CD14-positive monocyte (primary cell): ENCODE measurements at regions not wholly inside any gene's neighbourhood (a gene's known extent, or its start where the extent isn't known, plus 50 kb on each side); places are given as distances from the start of the nearest gene placed in this dataset.

Source experiments
- DNase-seq, 3 donors: peaks; one replicate each; pipeline ENCODE4 v3.0.0-alpha.2; 2011 to 2022
- H2AFZ ChIP-seq: 2 replicates; pipeline ENCODE4 v1.6.0; 2012; ENCODE audit warnings: mild to moderate bottlenecking, low read depth, low read length, inconsistent platforms; ENCODE audit not compliant: insufficient read depth, poor library complexity, severe bottlenecking
- H3K27ac ChIP-seq, 2 donors: 1 replicate in 1 of 2; 2 replicates in 1 of 2; pipeline ENCODE4 v1.5.1; 2012 to 2013; ENCODE audit warnings: low read length in 2 of 2, control low read depth in 1 of 2, inconsistent platforms in 1 of 2, low read depth in 1 of 2, mild to moderate bottlenecking in 1 of 2
- H3K27me3 ChIP-seq, 2 donors: one replicate each; pipeline versions ENCODE4 v1.6.0 to v1.6.1; 2011 to 2013; ENCODE audit warnings: low read length in 2 of 2; ENCODE audit not compliant: control insufficient read depth in 2 of 2, insufficient read depth in 2 of 2
- H3K36me3 ChIP-seq, 2 donors: replicated peaks in 1 of 2; 1 replicate in 1 of 2; 2 replicates in 1 of 2; pipeline versions ENCODE4 v1.5.1 to v1.6.1; 2012 to 2013; ENCODE audit warnings: low read length in 2 of 2, control low read depth in 1 of 2, inconsistent platforms in 1 of 2, mild to moderate bottlenecking in 1 of 2; ENCODE audit not compliant: insufficient read depth in 2 of 2, control insufficient read depth in 1 of 2
- H3K4me1 ChIP-seq, 2 donors: 1 replicate in 1 of 2; 2 replicates in 1 of 2; pipeline versions ENCODE4 v1.5.1 to v1.6.1; 2012 to 2013; ENCODE audit warnings: low read length in 2 of 2, control low read depth in 1 of 2, inconsistent platforms in 1 of 2, mild to moderate bottlenecking in 1 of 2, moderate library complexity in 1 of 2; ENCODE audit not compliant: insufficient read depth in 2 of 2, control insufficient read depth in 1 of 2
- H3K4me2 ChIP-seq: replicated peaks from 2 replicates; pipeline ENCODE3; 2012; ENCODE audit warnings: low read length, moderate library complexity, mild to moderate bottlenecking; ENCODE audit not compliant: poor library complexity, severe bottlenecking; ENCODE audit errors: extremely low read depth
- H3K4me3 ChIP-seq, 3 experiments: fragments of 200-600 bp in 1 of 3; sonication (generic) in 1 of 3; replicated peaks in 1 of 3; 1 replicate in 2 of 3; 2 replicates in 1 of 3; pipeline ENCODE4 v1.5.1; 2011 to 2013; ENCODE audit warnings: low read length in 3 of 3, mild to moderate bottlenecking in 3 of 3, control low read depth in 2 of 3, low read depth in 2 of 3, inconsistent platforms in 1 of 3, moderate library complexity in 1 of 3
- H3K79me2 ChIP-seq: 2 replicates; pipeline ENCODE4 v1.6.0; 2012; ENCODE audit warnings: mild to moderate bottlenecking, control low read depth, inconsistent platforms, low read length, moderate library complexity; ENCODE audit not compliant: insufficient read depth
- H3K9ac ChIP-seq: 2 replicates; pipeline ENCODE4 v1.6.0; 2017; ENCODE audit warnings: low read length, mild to moderate bottlenecking; ENCODE audit not compliant: insufficient read depth, poor library complexity, severe bottlenecking
- H3K9me3 ChIP-seq, 2 donors: replicated peaks in 1 of 2; 1 replicate in 1 of 2; 2 replicates in 1 of 2; pipeline versions ENCODE4 v1.5.1 to v1.6.1; 2012 to 2013; ENCODE audit warnings: low read length in 2 of 2, control low read depth in 1 of 2; ENCODE audit not compliant: control insufficient read depth in 1 of 2, insufficient read depth in 1 of 2
- H4K20me1 ChIP-seq: 2 replicates; pipeline ENCODE4 v1.6.0; 2012; ENCODE audit warnings: mild to moderate bottlenecking, low read length, control low read depth, moderate library complexity; ENCODE audit not compliant: insufficient read depth
- H3K27ac Mint-ChIP-seq, 7 donors: one replicate each; pipeline ENCODE4 v1.8.0; 2020; ENCODE audit warnings: mild to moderate bottlenecking in 7 of 7, mixed read lengths in 7 of 7, moderate library complexity in 6 of 7, inconsistent platforms in 2 of 7
- H3K27me3 Mint-ChIP-seq, 3 donors: one replicate each; pipeline ENCODE4 v1.8.0; 2021 to 2022; ENCODE audit warnings: low read depth in 3 of 3, mild to moderate bottlenecking in 3 of 3, mixed read lengths in 3 of 3, moderate library complexity in 3 of 3, inconsistent platforms in 1 of 3
- H3K36me3 Mint-ChIP-seq, 2 donors: one replicate each; pipeline ENCODE4 v1.8.0; 2020; ENCODE audit warnings: mixed read lengths in 2 of 2, inconsistent platforms in 1 of 2, mild to moderate bottlenecking in 1 of 2
- H3K4me1 Mint-ChIP-seq: one replicate; pipeline ENCODE4 v1.8.0; 2020; ENCODE audit warnings: mild to moderate bottlenecking, mixed read lengths
- H3K4me3 Mint-ChIP-seq, 2 donors: one replicate each; pipeline ENCODE4 v1.8.0; 2020; ENCODE audit warnings: mild to moderate bottlenecking in 2 of 2, mixed read lengths in 2 of 2, moderate library complexity in 1 of 2
- H3K9me3 Mint-ChIP-seq, 7 donors: one replicate each; pipeline ENCODE4 v1.8.0; 2020 to 2022; ENCODE audit warnings: mixed read lengths in 7 of 7, mild to moderate bottlenecking in 6 of 7, moderate library complexity in 6 of 7, inconsistent platforms in 2 of 7
- WGBS: methylation state at CpG from one replicate; pipeline ENCODE4 v1.1.5; 2013; ENCODE audit warnings: missing lambda C conversion rate; ENCODE audit not compliant: insufficient coverage; 5-methylcytosine and 5-hydroxymethylcytosine counted together
- intact Hi-C, 2 donors: fragments of 100-400 bp; cut with micrococcal nuclease; formaldehyde crosslinking; loops; one replicate each; pipeline versions ENCODE4 v1.15.0 to v1.15.1; 2023
- TF ChIP-seq, protein P1 (sequence below): fragments of 200-600 bp; IDR thresholded peaks from one replicate; pipeline ENCODE4 v1.8.0; 2022; ENCODE audit warnings: antibody characterized with exemption, mild to moderate bottlenecking

DNA sequence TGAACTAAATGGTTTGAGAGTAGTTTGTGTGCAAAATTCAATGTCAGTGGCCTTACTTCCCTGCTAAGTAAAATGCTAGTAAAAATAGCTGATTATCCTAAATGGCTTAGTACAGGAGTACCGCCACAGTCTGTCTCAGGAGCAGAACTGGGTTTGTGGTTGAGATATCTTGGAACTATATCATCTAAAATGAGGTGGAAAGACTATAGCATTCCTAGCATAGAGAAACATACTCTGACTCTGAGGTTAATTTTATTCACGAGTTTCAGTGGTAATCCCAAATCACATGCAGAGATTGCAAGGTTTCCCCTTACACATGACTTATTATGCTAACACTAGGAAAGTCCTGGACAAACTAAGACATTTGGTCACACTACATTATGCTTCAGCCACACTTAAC, 70.4 kb downstream of the OR13H1 start:
- Mint-ChIP-seq H3K4me1 (no peaks in the 10 kb centered on the region), H3K27ac (no peak overlapping the region), H3K9me3 (peaks cover 0 to 6% (median 0%) of the 10 kb centered on the region in 7 donors), H3K27me3 (peaks cover 0 to 13% (median 2%) of the 10 kb centered on the region in 3 donors), H3K4me3 (no peak overlapping the region), H3K36me3 (no peaks in the 10 kb centered on the region)
- H2AFZ ChIP-seq, result no peak overlapping the region
- DNase-seq, result no peak
- no peak overlapping the region for H3K4me3 ChIP-seq
- no peak overlapping the region for H3K9ac ChIP-seq
- TF ChIP-seq, protein P1, sequence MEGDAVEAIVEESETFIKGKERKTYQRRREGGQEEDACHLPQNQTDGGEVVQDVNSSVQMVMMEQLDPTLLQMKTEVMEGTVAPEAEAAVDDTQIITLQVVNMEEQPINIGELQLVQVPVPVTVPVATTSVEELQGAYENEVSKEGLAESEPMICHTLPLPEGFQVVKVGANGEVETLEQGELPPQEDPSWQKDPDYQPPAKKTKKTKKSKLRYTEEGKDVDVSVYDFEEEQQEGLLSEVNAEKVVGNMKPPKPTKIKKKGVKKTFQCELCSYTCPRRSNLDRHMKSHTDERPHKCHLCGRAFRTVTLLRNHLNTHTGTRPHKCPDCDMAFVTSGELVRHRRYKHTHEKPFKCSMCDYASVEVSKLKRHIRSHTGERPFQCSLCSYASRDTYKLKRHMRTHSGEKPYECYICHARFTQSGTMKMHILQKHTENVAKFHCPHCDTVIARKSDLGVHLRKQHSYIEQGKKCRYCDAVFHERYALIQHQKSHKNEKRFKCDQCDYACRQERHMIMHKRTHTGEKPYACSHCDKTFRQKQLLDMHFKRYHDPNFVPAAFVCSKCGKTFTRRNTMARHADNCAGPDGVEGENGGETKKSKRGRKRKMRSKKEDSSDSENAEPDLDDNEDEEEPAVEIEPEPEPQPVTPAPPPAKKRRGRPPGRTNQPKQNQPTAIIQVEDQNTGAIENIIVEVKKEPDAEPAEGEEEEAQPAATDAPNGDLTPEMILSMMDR, result no peak
- intact Hi-C loops, result no loop called here
- H4K20me1 ChIP-seq, result no peaks in the 10 kb centered on the region
- H3K27me3 ChIP-seq, result peaks cover 0 to 39% of the 10 kb centered on the region in 2 donors
- no peak overlapping the region for H3K4me2 ChIP-seq
- no peaks in the 10 kb centered on the region for H3K4me1 ChIP-seq
- no peaks in the 10 kb centered on the region for H3K79me2 ChIP-seq
- no CpG with 5 or more reads among the region's 2 CpGs for WGBS
- H3K27ac ChIP-seq, result no peak overlapping the region
- H3K36me3 ChIP-seq, result no peaks in the 10 kb centered on the region
- no peaks in the 10 kb centered on the region for H3K9me3 ChIP-seq

DNA sequence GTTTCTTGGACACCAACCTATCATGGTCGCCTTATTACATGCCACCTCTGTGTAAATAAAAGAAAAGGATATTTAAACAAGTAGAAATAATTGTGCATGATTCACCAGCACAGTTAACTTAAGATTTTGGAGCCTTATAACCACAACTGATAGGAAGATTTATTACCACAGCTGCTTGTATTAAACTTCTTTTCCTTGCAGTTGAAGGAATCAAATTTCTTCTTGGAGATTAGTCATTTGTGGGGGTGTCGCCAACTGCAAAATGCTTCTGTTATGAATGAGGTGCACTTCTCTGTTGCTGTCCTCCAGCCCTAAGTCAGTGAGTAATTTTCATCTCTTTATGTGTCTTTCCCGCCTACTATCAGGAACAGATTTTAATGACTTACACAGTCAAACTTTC, 73.3 kb downstream of the OR13H1 start:
- DNase-seq, result no peak
- peaks cover 0 to 17% (median 2%) of the 10 kb centered on the region in 3 donors for H3K27me3 Mint-ChIP-seq

More for the DNA sequence above, 73.3 kb downstream of the OR13H1 start:
- H2AFZ ChIP-seq, result no peak overlapping the region
- intact Hi-C loops, result no loop called here
- no peaks in the 10 kb centered on the region for H3K9me3 ChIP-seq
- no peaks in the 10 kb centered on the region for H4K20me1 ChIP-seq
- no peaks in the 10 kb centered on the region for H3K36me3 Mint-ChIP-seq
- no peaks in the 10 kb centered on the region for H3K4me1 Mint-ChIP-seq
- peaks cover 0 to 44% of the 10 kb centered on the region in 2 donors for H3K27me3 ChIP-seq
- TF ChIP-seq, protein P1, result no peak
- no peaks in the 10 kb centered on the region for H3K36me3 ChIP-seq
- no peak overlapping the region for H3K27ac ChIP-seq
- H3K79me2 ChIP-seq, result no peaks in the 10 kb centered on the region
- no peaks in the 10 kb centered on the region for H3K4me1 ChIP-seq
- no peak overlapping the region for H3K4me3 Mint-ChIP-seq
- no peak overlapping the region for H3K4me3 ChIP-seq
- H3K27ac Mint-ChIP-seq, result no peak overlapping the region
- H3K4me2 ChIP-seq, result no peak overlapping the region
- no peak overlapping the region for H3K9ac ChIP-seq
- peaks cover 0 to 3% (median 0%) of the 10 kb centered on the region in 7 donors for H3K9me3 Mint-ChIP-seq
- WGBS, result no CpG with 5 or more reads among the region's 3 CpGs
